H54 (cell line): ENCODE measurements at regions not wholly inside any gene's neighbourhood (a gene's known extent, or its start where the extent isn't known, plus 50 kb on each side); places are given as distances from the start of the nearest gene placed in this dataset.

Experiments used
- DNase-seq: peaks from one replicate; pipeline ENCODE4 v3.0.0; 2011; ENCODE audit warnings: low spot score, mixed read lengths; ENCODE audit not compliant: insufficient read length
- FAIRE-seq: peaks from 3 replicates; lab custom pipeline; 2011; peaks lifted over from hg19 to GRCh38; lab: Jason Lieb, UNC
- POLR2A ChIP-seq: IDR thresholded peaks from 2 replicates; pipeline ENCODE4 v1.6.1; 2011; ENCODE audit warnings: low read depth, mild to moderate bottlenecking, low read length

DNA sequence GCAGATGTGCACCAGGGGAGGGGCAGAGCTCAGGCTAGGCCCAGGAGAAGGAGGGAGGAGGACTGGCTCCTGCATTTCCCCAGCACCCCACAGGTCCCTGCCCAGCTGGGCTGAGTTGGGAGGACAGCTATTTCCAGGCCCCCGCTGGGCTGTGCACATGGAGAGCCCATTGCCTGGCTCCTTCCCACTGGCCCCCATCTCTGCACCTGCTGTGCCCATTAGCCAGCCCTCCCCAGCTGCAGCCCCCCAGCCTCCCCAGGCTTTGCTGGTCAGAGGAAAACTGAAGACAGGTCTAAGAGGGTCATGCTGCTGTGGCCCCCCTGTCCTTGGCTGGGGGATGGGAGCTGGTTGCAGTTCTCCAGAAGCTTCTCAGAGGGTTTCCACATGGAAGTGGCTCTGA is 81.8 kb upstream of the SHANK2 start:
- no peak for TF ChIP-seq POLR2A

DNA sequence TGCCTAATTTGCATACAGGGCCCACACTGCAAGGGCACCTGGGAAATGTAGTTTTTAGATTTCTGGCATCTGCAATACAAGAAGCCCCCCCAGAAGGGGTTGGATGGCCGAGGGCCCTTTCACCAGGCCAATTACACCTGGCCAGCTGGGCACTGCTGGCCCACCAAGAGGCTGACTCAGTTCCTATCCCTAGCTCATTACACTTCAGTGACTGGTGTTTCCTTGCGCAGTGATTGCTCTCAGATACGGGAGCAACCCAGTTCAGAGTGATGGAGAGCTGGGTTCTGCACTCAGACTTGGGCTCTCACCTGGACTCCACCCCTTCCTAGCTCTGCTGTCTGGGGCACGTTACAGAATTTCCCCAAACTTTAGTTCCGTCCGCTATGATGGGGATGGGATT is 81.1 kb upstream of the SHANK2 start:
- TF ChIP-seq POLR2A = no peak
- FAIRE-seq (no peak), DNase-seq (no peak)

More for the DNA sequence above, 81.8 kb upstream of the SHANK2 start:
- DNase-seq (no peak), FAIRE-seq (no peak)

DNA sequence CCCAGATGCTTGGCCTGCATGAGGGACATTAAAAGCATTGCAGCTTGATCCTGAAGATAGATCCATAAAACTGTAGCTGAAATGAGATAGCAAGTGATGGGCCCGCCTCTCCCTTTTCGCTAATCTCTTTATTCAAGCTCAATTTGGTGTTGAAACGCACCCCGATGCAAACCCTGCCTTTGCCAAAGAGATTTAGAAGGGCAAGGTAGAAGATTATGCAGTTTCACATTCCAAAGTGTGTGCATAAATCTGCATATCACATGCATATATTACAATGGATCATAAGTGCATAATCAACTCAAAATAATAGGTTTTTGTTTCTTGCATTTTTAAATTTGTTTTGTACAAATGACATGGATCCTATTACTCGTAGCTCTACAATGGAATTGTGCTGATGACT is 80.1 kb upstream of the SHANK2 start:
- no peak for DNase-seq
- no peak for TF ChIP-seq POLR2A
- FAIRE-seq = no peak

DNA sequence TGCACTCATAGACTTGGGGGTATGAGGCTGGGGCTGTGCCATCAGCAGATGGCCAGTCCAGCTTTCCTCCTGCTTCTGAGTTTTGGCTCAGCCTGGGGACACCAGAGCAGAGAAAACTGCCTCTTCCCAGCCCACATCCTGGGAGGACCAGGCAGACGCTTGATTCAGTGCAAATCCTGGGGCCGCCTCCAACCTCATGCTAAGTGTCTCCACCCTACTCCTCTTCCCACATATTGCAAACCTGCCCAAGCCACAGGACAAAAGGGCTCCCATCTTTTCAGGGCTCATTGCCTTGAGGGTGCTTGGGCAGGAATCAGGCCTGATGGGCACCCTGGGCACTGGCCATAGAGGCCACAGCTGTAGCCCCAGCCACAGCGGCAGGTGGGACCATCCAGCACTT is 79.7 kb upstream of the SHANK2 start:
- no peak for TF ChIP-seq POLR2A
- FAIRE-seq = no peak
- no peak for DNase-seq

DNA sequence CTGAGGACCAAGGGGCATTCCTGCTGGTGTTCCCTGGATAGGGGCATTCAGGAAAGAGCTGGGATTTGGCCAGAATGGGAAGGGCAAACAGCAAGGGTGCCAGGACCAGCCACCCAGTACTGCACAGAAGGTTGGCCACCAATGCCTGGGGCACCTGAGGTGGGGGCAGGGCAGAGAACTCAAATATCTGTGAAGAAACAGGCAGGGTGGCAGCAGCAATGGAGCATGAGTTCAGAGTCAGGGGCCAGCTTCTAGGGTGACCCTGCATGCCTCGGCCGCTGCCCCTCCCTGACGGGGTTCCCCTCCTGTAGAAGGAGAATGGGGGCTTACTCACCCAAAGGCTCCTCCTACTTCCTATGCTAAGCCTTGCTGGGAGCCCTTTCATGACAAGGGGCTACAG is 79.3 kb upstream of the SHANK2 start:
- DNase-seq = no peak
- no peak for TF ChIP-seq POLR2A
- no peak for FAIRE-seq

DNA sequence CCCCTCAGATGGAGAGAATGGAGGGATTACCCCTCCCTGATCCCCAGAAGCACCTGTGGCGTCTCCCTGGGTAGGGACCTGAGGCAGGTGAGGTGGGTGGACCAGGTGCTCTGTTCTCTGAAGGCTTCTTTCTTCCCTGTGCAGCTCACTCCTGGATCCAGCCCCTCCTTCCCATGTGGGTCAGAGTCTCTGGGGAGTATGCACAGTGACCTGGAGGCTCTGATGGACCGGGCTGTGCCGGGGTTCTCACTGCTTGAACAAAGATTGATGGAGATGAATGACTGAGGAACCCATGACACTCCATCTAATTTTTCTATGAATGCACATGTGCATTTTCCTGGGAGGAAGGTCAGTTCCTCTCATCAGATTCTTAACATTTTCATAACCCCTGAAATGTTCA is 78.6 kb upstream of the SHANK2 start:
- FAIRE-seq = no peak
- no peak for TF ChIP-seq POLR2A
- no peak for DNase-seq

DNA sequence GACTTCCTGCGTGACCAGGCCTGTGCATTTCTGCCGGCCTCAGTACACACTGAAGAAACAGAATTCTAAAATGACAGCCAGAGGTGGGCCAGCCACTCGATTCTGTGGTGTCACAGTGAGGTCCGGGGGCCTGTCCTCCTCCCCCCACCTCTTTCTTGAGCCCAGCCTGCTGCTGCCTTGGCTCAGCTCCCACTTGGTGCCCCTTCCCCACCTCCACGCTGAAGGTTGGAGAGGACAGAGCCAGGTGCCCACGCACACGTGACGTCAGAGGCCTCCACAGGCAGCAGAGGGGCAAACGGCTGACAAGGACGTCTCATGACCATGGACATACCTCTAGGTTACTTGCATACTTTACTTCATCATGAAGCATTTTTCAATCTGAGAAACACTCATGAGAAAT is 78.0 kb upstream of the SHANK2 start:
- TF ChIP-seq POLR2A = no peak
- no peak for FAIRE-seq
- DNase-seq = no peak

DNA sequence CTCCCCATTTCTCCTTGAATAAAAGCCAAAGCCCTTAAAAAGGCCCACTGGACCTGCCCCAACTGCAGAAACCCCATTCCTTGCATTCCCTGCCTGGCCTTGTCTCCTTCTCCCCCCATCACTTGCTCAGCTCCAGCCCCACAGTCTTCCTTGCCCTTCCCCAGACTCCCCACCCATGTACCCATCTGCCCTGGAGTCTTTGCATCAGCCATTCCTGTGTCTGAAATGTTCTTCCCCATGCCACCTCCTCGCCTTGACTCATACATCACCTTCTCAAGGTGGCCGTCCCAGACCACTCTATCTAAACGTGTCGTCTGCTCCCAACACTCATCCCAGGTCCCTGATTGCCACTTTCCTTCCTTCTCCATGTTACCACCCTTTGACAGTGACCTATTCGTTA is 77.4 kb upstream of the SHANK2 start:
- no peak for FAIRE-seq
- DNase-seq = no peak
- TF ChIP-seq POLR2A = no peak

DNA sequence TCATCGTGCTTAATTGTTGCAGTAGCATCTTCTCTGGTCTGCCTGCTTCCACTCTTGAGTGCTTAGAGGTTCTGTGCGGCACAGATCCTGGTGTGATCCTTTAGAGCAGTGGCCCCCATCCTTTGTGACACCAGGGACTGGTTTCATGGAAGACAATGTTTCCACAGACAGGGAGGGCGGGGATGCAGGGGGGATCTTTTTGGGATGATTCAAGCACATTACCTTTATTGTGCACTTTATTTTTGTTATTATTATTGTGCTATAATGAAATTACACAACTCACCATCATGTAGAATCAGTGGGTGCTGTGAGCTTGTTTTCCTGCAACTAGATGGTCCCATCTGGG is 76.8 kb upstream of the SHANK2 start:
- FAIRE-seq = no peak
- TF ChIP-seq POLR2A = no peak
- no peak for DNase-seq

DNA sequence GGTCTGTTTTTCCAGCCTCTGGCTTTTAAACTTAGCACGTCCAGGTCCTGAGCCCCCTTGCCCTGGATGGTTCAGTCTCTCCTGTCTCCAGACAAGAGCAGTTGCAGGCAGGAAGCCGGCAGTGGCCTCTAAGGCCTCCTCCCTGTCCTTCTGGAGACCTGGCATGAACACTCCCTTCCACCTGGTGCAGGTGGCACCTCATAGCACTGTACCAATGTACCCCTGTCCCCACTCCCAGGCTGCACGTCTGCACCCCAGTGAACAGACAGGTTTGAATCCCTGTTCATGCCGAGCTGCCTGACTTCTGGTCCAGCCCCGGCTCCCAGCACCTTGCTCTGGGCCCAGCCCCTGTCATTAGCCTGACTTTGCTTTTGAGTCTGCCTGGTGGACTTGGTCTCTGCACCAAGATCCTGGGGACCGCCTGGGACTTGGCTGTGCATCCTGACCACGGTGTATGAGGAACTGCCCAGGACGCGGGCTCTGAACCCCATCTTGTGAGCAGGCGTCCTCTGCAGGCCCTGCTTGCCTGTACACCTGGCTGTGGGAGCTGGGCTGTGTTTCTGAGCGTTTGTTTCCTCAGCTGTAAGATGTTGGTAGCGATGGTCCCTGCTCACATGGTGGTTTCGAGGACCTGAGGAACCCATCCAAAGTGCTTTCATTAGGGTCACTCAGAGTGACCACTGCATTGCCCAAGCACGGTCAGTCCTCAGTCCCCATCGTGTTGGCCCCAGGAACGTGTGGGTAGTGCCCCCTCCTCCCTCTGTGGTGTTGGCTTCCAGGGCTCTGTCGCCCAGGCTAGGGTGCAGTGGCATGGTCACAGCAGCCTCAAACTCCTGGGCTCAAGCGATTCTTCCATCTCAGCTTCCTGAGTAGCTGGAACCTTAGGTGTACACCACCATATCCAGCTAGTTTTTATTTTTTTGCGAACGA is 75.0 kb upstream of the SHANK2 start:
- DNase-seq (no peak), FAIRE-seq (no peak)
- TF ChIP-seq POLR2A = no peak

DNA sequence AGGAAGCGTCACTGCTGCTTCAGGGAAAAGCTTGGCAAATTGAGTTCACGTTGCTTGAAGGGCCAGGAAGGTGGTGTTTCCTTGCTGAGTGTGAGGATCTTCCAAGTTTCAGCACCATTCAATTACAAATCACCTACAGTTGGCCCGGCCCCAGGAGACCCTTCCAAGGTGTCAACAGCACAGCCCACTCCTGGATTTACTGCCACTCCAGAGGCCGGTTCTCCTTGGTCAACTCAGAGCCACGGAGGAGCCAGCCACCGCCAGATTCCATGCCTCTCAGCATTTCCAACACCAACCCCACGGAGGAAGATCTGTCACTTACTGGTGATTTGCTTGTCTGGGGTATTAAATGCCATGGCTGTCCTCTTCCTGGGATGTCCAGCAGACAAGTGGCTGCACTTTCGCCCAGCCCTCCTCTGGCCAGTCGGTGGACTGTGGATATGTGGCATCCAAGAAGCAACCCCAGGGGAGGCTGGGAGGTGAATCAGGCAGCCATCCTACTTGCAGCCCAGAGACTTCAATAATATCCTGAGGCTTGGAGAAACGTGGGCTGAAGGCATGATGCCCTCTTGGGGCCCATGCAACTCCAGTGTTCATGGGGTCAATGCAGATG is 74.1 kb upstream of the SHANK2 start:
- no peak for DNase-seq
- FAIRE-seq = no peak
- TF ChIP-seq POLR2A = no peak

DNA sequence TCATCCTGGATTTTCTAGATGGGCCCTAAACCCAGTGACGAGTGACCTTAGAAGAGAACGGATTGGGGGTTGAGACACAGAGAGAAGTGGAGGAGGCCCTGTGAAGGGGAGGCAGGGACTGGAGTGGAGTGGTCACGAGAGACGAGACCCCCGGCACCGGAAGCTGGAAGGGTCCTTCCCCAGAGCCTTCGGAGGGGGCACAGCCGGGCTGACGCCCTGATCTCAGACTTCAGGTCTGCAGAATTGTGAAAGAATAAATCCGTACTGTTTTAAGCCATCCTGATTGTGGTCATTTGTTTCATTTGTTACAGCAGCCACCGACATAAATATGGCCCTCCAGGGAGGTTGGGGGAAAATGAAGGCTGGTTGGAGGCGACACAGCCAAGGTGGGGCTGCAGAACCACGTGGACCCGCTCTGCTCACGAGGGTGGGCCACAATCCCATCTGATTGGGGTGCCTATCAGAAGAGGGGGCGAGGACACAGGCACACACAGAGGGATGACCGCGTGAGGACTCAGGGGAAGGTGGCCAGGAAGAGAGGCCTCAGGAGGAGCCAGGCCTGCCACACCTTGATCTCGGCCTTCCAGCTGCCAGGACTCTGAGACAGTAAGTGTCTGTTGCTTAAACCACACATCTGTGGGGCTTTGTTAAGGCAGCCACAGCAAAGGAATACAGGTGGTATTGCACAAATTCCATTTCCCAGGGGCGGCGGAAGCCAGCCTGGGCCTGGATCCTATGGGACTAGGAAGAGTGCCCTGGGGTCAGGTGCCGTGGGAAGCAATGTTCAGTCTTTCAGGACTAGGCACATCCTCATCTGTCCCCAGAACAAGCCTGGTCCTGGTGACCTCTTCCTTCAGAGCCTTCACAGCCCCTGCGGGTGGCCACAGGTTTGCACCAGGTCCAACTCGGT is 73.3 kb upstream of the SHANK2 start:
- FAIRE-seq = no peak
- no peak for DNase-seq
- no peak for TF ChIP-seq POLR2A

DNA sequence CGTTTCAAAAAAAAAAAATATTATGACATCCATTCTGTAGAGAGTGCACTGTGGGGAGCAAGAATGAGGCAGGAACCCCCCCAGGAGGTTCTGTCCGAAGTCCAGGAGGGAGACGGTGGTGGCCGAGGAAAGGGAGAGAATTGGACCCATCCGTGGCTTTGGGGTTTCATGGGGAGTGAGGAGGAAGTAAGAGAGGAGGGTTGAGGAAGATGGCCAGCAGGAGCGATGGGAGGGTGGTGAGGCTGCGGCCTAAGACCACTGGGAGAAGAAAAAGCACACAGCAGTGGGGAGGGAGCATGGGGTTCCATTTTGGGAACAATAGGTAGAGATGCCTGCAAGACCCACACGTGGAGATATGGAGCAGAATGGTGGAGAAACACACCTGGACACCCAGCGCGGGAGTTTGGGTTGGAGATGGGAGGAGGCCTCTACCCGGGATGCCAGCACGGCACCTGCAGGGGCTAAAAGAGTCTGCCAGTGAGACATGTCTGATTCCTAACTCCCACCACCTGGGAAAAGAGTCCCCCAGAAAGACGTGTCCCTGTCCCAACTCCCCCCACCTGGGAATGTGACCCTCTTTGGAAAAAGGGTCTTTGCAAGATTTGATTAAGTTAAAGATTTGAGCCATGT is 72.5 kb upstream of the SHANK2 start:
- TF ChIP-seq POLR2A = no peak
- DNase-seq = no peak
- FAIRE-seq = no peak

DNA sequence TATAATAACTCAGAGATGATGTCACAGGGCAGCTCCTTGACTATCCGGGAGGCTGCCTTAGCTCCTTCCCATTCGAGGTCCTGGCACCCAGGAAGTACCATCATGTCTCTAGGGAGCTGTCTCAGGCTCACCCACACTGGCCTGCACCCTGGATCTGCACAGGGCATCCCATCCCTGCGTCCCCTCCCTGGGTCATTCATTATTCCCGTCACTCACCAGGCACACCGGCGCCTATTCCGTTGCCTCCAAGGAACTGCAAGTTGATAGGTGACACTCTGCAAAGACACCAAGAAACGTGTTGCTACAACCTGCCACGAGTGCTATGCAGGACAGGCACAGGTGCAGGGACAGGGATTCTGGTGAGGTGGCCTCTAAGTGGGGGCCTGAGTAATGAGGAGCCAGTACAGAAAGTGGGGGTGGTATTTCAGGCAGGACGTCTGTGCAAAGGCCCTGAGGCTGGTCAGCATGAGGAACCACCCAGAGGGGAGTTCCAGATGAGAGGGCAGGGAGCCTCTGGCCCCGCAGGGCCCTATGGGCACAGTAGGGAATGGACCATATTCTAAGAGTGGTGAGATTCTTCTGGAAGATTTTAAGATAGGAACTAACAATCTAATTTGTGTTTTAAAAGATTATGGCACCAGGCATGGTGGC is 71.6 kb upstream of the SHANK2 start:
- FAIRE-seq (no peak), DNase-seq (no peak)
- TF ChIP-seq POLR2A = no peak
